ENCODE measurements at regions not wholly inside any gene's neighbourhood (a gene's known extent, or its start where the extent isn't known, plus 50 kb on each side); places are given as distances from the start of the nearest gene placed in this dataset.

- no peak for DNase-seq (ENCODE audit: low read depth in 4 of 4, low spot score in 3 of 4)
These were observed 144.2 kb upstream of the FBXL4 start for GRCh38 chr6:99091985-99092384.

- DNase-seq (ENCODE audit: low read depth in 4 of 4, low spot score in 3 of 4): no peak
These were observed 132.4 kb upstream of the FBXL4 start for GRCh38 chr6:99080191-99080590.

GRCh38 chr6:99079058-99079457 lies 131.3 kb upstream of the FBXL4 start:
- no peak for DNase-seq (ENCODE audit: low read depth in 4 of 4, low spot score in 3 of 4)

GRCh38 chr6:99073223-99073622 lies 125.5 kb upstream of the FBXL4 start:
- DNase-seq (ENCODE audit: low read depth in 4 of 4, low spot score in 3 of 4): no peak

GRCh38 chr6:99066044-99066443 lies 118.3 kb upstream of the FBXL4 start:
- no peak for DNase-seq (ENCODE audit: low read depth in 4 of 4, low spot score in 3 of 4)

GRCh38 chr6:99064834-99065233 lies 117.1 kb upstream of the FBXL4 start:
- no peak for DNase-seq (ENCODE audit: low read depth in 4 of 4, low spot score in 3 of 4)

GRCh38 chr6:99036672-99037071 lies 88.9 kb upstream of the FBXL4 start:
- no peak for DNase-seq (ENCODE audit: low read depth in 4 of 4, low spot score in 3 of 4)

GRCh38 chr6:99032396-99032795 lies 84.7 kb upstream of the FBXL4 start:
- DNase-seq (ENCODE audit: low read depth in 4 of 4, low spot score in 3 of 4): no peak

- no peak for DNase-seq (ENCODE audit: low read depth in 4 of 4, low spot score in 3 of 4)
These were observed 84.2 kb upstream of the FBXL4 start for GRCh38 chr6:99031957-99032356.

- DNase-seq (ENCODE audit: low read depth in 4 of 4, low spot score in 3 of 4): no peak
These were observed 83.2 kb upstream of the FBXL4 start for GRCh38 chr6:99030915-99031314.

- DNase-seq (ENCODE audit: low read depth in 4 of 4, low spot score in 3 of 4): no peak
These were observed 78.4 kb upstream of the FBXL4 start for GRCh38 chr6:99026135-99026534.

- DNase-seq (ENCODE audit: low read depth in 4 of 4, low spot score in 3 of 4): no peak
These were observed 76.3 kb upstream of the FBXL4 start for GRCh38 chr6:99024089-99024488.

GRCh38 chr6:99022039-99022609 lies 74.4 kb upstream of the FBXL4 start:
- DNase-seq (ENCODE audit: low read depth in 4 of 4, low spot score in 3 of 4): no peak

GRCh38 chr6:99019381-99019780 lies 71.6 kb upstream of the FBXL4 start:
- DNase-seq (ENCODE audit: low read depth in 4 of 4, low spot score in 3 of 4): no peak

- DNase-seq (ENCODE audit: low read depth in 4 of 4, low spot score in 3 of 4): no peak
These were observed 69.4 kb upstream of the FBXL4 start for GRCh38 chr6:99017150-99017549.

GRCh38 chr6:99016355-99016754 lies 68.6 kb upstream of the FBXL4 start:
- DNase-seq (ENCODE audit: low read depth in 4 of 4, low spot score in 3 of 4): no peak

GRCh38 chr6:99014061-99014460 lies 66.3 kb upstream of the FBXL4 start:
- DNase-seq (ENCODE audit: low read depth in 4 of 4, low spot score in 3 of 4): no peak

- DNase-seq (ENCODE audit: low read depth in 4 of 4, low spot score in 3 of 4): no peak
These were observed 65.9 kb upstream of the FBXL4 start for GRCh38 chr6:99013661-99014060.

- no peak for DNase-seq (ENCODE audit: low read depth in 4 of 4, low spot score in 3 of 4)
These were observed 65.4 kb upstream of the FBXL4 start for GRCh38 chr6:99013145-99013544.

- no peak for DNase-seq (ENCODE audit: low read depth in 4 of 4, low spot score in 3 of 4)
These were observed 63.4 kb upstream of the FBXL4 start for GRCh38 chr6:99011151-99011550.

- no peak for DNase-seq (ENCODE audit: low read depth in 4 of 4, low spot score in 3 of 4)
These were observed 55.1 kb upstream of the FBXL4 start for GRCh38 chr6:99002831-99003230.

- no peak for DNase-seq (ENCODE audit: low read depth in 4 of 4, low spot score in 3 of 4)
These were observed 50.4 kb upstream of the FBXL4 start for GRCh38 chr6:98998103-98998502.

All from left renal pelvis (tissue), 4 donors.